ENCODE measurements at regions not wholly inside any gene's neighbourhood (a gene's known extent, or its start where the extent isn't known, plus 50 kb on each side); places are given as distances from the start of the nearest gene placed in this dataset.

- DNase-seq = no peak
These were observed 200.0 kb upstream of the NAV2 start for GRCh38 chr11:19512618-19513017.

- DNase-seq = no peak
These were observed 201.0 kb upstream of the NAV2 start for GRCh38 chr11:19511413-19512183.

GRCh38 chr11:19511066-19511412 is 201.6 kb upstream of the NAV2 start:
- no peak for DNase-seq

GRCh38 chr11:19510468-19510867 is 202.2 kb upstream of the NAV2 start:
- DNase-seq = no peak

GRCh38 chr11:19509215-19509614 is 203.4 kb upstream of the NAV2 start:
- DNase-seq = no peak

GRCh38 chr11:19508165-19508564 is 204.5 kb upstream of the NAV2 start:
- no peak for DNase-seq

GRCh38 chr11:19506816-19507486 is 205.7 kb upstream of the NAV2 start:
- no peak for DNase-seq

GRCh38 chr11:19502691-19503253 is 209.9 kb upstream of the NAV2 start:
- DNase-seq = no peak

- no peak for DNase-seq
These were observed 211.0 kb upstream of the NAV2 start for GRCh38 chr11:19501631-19502030.

- no peak for DNase-seq
These were observed 212.6 kb upstream of the NAV2 start for GRCh38 chr11:19499999-19500398.

- DNase-seq = no peak
These were observed 213.5 kb upstream of the NAV2 start for GRCh38 chr11:19499026-19499669.

- DNase-seq = no peak
These were observed 219.0 kb upstream of the NAV2 start for GRCh38 chr11:19493446-19494213.

- no peak for DNase-seq
These were observed 230.1 kb upstream of the NAV2 start for GRCh38 chr11:19482319-19483100.

- no peak for DNase-seq
These were observed 232.1 kb upstream of the NAV2 start for GRCh38 chr11:19480540-19480939.

- DNase-seq = no peak
These were observed 233.7 kb upstream of the NAV2 start for GRCh38 chr11:19478891-19479290.

GRCh38 chr11:19474954-19475721 is 234.4 kb upstream of the E2F8 start:
- no peak for DNase-seq

GRCh38 chr11:19474211-19474610 is 233.5 kb upstream of the E2F8 start:
- no peak for DNase-seq

- no peak for DNase-seq
These were observed 231.9 kb upstream of the E2F8 start for GRCh38 chr11:19472679-19473078.

GRCh38 chr11:19467904-19468303 is 227.2 kb upstream of the E2F8 start:
- DNase-seq = no peak

GRCh38 chr11:19466314-19466713 is 225.6 kb upstream of the E2F8 start:
- DNase-seq = no peak

- DNase-seq = no peak
These were observed 223.2 kb upstream of the E2F8 start for GRCh38 chr11:19463976-19464375.
